ENCODE measurements at regions not wholly inside any gene's neighbourhood (a gene's known extent, or its start where the extent isn't known, plus 50 kb on each side); places are given as distances from the start of the nearest gene placed in this dataset.

GRCh38 chr4:97500423-97500822, 642.9 kb downstream of the STPG2 start:
- no peaks in the 10 kb centered on the region for H3K27me3 Mint-ChIP-seq
- H3K4me3 Mint-ChIP-seq: no peak overlapping the region
- no peak overlapping the region for H3K27ac Mint-ChIP-seq
- DNase-seq: no peak
- no peaks in the 10 kb centered on the region for H3K4me1 Mint-ChIP-seq (ENCODE audit: low read depth in 2 of 2)
- ATAC-seq (replicated peaks): no peak
- no peaks in the 10 kb centered on the region for H3K36me3 Mint-ChIP-seq (ENCODE audit: insufficient read depth)
- H3K9me3 Mint-ChIP-seq: no peaks in the 10 kb centered on the region

GRCh38 chr4:97504713-97505112, 638.6 kb downstream of the STPG2 start:
- Mint-ChIP-seq H3K9me3 (peaks cover 0 to 3% of the 10 kb centered on the region in 2 donors), H3K4me3 (no peak overlapping the region), H3K36me3 (ENCODE audit: insufficient read depth) (no peaks in the 10 kb centered on the region), H3K27ac (no peak overlapping the region), H3K27me3 (no peaks in the 10 kb centered on the region), H3K4me1 (ENCODE audit: low read depth in 2 of 2) (no peaks in the 10 kb centered on the region)
- ATAC-seq (replicated peaks) (no peak), DNase-seq (no peak)

- H3K4me1 Mint-ChIP-seq (ENCODE audit: low read depth in 2 of 2): no peaks in the 10 kb centered on the region
- H3K4me3 Mint-ChIP-seq: no peak overlapping the region
- no peak for DNase-seq
- no peak for ATAC-seq (replicated peaks)
- H3K27me3 Mint-ChIP-seq: no peaks in the 10 kb centered on the region
- peaks cover 6 to 7% of the 10 kb centered on the region in 2 donors for H3K9me3 Mint-ChIP-seq
- H3K27ac Mint-ChIP-seq: no peak overlapping the region
- no peaks in the 10 kb centered on the region for H3K36me3 Mint-ChIP-seq (ENCODE audit: insufficient read depth)
Observed at GRCh38 chr4:97507587-97508245, 635.6 kb downstream of the STPG2 start.
